Activated CD4-positive, alpha-beta memory T cell treated with anti-CD3 and anti-CD28 coated beads, Interleukin-2, amount 10 ng/mL, durations not matched to agents 7 days and 5 days (primary cell): ENCODE measurements at regions not wholly inside any gene's neighbourhood (a gene's known extent, or its start where the extent isn't known, plus 50 kb on each side); places are given as distances from the start of the nearest gene placed in this dataset.

ENCODE experiments used
- CTCF ChIA-PET: fragments of 350-600 bp; sonication (Branson Sonifier 250); formaldehyde crosslinking; loops from one replicate; lab custom pipeline; 2021; ENCODE audit warnings: antibody characterized with exemption, inconsistent platforms; lab: Charles Lee
- POLR2A ChIA-PET: fragments of 350-600 bp; sonication (Branson Sonifier 250); formaldehyde crosslinking; loops from one replicate; lab custom pipeline; 2021; ENCODE audit warnings: antibody characterized with exemption; lab: Charles Lee
- DNase-seq: peaks from one replicate; pipeline ENCODE4 v3.0.0-alpha.2; 2020
- H3K27ac Mint-ChIP-seq: one replicate; pipeline ENCODE4 v1.8.0; 2021; ENCODE audit warnings: mild to moderate bottlenecking, mixed read lengths
- H3K27me3 Mint-ChIP-seq: one replicate; pipeline ENCODE4 v1.8.0; 2021; ENCODE audit warnings: mixed read lengths
- H3K36me3 Mint-ChIP-seq: one replicate; pipeline ENCODE4 v1.8.0; 2021; ENCODE audit warnings: low read depth, mixed read lengths
- H3K4me1 Mint-ChIP-seq: one replicate; pipeline ENCODE4 v1.8.0; 2021; ENCODE audit warnings: mixed read lengths
- H3K4me3 Mint-ChIP-seq: one replicate; pipeline ENCODE4 v1.8.0; 2021; ENCODE audit warnings: mild to moderate bottlenecking, mixed read lengths
- H3K9me3 Mint-ChIP-seq: one replicate; pipeline ENCODE4 v1.8.0; 2021; ENCODE audit warnings: mixed read lengths

DNA sequence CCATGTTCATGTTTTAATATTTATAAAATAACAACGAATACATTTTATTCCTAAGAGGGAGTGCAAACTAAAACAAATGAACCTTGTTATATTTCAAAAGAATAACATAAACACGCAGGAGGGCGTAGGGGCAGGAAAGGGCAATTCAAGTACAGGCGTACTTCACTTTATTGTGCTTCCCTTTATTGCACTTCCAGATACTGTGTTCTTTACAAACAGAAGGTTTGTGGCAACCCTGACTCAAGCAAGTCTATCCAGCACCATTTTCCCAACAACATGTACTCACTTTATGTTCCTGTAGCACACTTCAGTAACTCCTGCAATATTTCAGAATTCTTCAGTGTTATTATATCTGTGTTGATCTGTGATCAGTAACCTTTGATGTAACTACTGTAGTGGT is 84.6 kb upstream of the PLEKHA5 start:
- Mint-ChIP-seq H3K36me3 (no peaks in the 10 kb centered on the region), H3K9me3 (no peaks in the 10 kb centered on the region)
- POLR2A ChIA-PET: no interaction called here

DNA sequence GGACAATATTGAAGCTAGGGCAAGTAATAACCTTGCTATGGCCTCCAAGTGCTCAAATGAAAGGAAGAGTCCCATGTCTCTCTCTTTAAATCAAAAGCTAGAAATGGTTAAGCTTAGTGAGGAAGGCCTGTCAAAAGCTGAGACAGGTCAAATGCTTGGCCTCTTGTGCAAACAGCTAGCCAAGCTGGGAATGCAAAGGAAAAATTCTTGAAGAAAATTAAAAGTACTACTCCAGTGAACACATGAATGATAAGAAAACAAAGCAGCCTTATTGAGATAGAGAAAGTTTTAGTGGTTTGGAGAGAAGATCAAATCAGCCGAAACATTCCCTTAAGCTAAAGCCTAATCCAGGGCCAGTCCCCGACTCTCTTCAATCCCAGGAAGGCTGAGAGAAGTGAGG is 84.1 kb upstream of the PLEKHA5 start:
- no peaks in the 10 kb centered on the region for H3K36me3 Mint-ChIP-seq
- no peak overlapping the region for H3K4me3 Mint-ChIP-seq
- DNase-seq: no peak
- ChIA-PET CTCF (no interaction called here), POLR2A (no interaction called here)
- H3K27me3 Mint-ChIP-seq: no peaks in the 10 kb centered on the region
- H3K4me1 Mint-ChIP-seq: peaks cover 1% of the 10 kb centered on the region
- H3K9me3 Mint-ChIP-seq: no peaks in the 10 kb centered on the region
- no peak overlapping the region for H3K27ac Mint-ChIP-seq

More for the DNA sequence above, 84.6 kb upstream of the PLEKHA5 start:
- no peak for DNase-seq
- Mint-ChIP-seq H3K4me3 (no peak overlapping the region), H3K27me3 (peaks cover 3% of the 10 kb centered on the region), H3K27ac (no peak overlapping the region), H3K4me1 (peaks cover 1% of the 10 kb centered on the region)
- CTCF ChIA-PET: no interaction called here

- Mint-ChIP-seq H3K4me3 (no peak overlapping the region), H3K27me3 (peaks cover 5% of the 10 kb centered on the region), H3K27ac (no peak overlapping the region), H3K9me3 (no peaks in the 10 kb centered on the region), H3K4me1 (peaks cover 1% of the 10 kb centered on the region), H3K36me3 (no peaks in the 10 kb centered on the region)
- POLR2A ChIA-PET: no interaction called here
- DNase-seq: no peak
- CTCF ChIA-PET: no interaction called here
Observed at GRCh38 chr12:19048943-19049342, 80.6 kb upstream of the PLEKHA5 start.

GRCh38 chr12:19052689-19053088 is 76.8 kb upstream of the PLEKHA5 start:
- H3K36me3 Mint-ChIP-seq: no peaks in the 10 kb centered on the region

DNA sequence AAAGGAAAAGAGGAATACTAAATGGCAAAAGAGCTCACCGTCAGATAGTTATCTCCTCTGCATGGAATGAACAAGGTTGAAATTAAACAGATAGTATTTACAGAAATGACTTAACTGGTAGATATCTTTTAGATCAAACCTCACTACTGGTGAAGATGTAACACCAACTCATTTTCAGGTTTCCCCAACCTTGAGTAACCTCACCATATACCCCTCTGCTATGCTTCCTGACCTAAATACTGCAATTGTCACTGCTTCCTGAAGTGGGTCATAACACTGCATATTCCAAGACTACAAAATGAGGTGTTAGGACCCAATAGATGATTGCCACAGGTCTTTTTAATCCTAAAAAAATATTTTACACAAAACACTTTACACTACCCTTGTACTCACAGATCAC is 76.3 kb upstream of the PLEKHA5 start:
- Mint-ChIP-seq H3K36me3 (no peaks in the 10 kb centered on the region), H3K9me3 (no peaks in the 10 kb centered on the region), H3K4me1 (peaks cover 1% of the 10 kb centered on the region), H3K27ac (no peak overlapping the region), H3K4me3 (no peak overlapping the region), H3K27me3 (peaks cover 7% of the 10 kb centered on the region)
- ChIA-PET POLR2A (no interaction called here), CTCF (no interaction called here)
- DNase-seq: no peak

More at GRCh38 chr12:19052689-19053088, 76.8 kb upstream of the PLEKHA5 start:
- Mint-ChIP-seq H3K4me1 (peaks cover 1% of the 10 kb centered on the region), H3K9me3 (no peaks in the 10 kb centered on the region), H3K27ac (no peak overlapping the region), H3K4me3 (no peak overlapping the region), H3K27me3 (peaks cover 7% of the 10 kb centered on the region)
- CTCF ChIA-PET: no interaction called here
- POLR2A ChIA-PET: no interaction called here
- DNase-seq: no peak

- no peaks in the 10 kb centered on the region for H3K36me3 Mint-ChIP-seq
- DNase-seq: no peak
- H3K9me3 Mint-ChIP-seq: no peaks in the 10 kb centered on the region
Observed at GRCh38 chr12:19054035-19054434, 75.5 kb upstream of the PLEKHA5 start.

DNA sequence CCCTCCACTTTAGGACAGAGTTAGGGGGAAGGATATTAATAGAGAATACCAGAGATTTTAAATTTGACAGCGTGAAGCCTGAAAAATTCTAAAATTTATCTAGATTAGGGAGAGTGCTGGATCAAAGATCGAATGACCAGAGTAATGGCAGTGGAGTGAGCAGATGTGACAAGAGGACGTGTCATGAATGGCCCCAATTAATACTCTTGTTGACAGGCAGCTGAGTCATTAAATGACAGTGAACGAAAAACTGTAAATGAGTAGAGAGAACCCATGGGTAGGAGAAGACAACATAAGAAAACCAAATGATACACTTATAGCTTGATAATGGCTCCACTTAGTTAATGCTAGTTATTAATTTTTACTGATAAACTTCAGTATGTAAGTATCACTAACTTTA is 73.9 kb upstream of the PLEKHA5 start:
- no peak overlapping the region for H3K4me3 Mint-ChIP-seq
- no peaks in the 10 kb centered on the region for H3K9me3 Mint-ChIP-seq
- no peak overlapping the region for H3K27ac Mint-ChIP-seq
- H3K36me3 Mint-ChIP-seq: no peaks in the 10 kb centered on the region
- no peaks in the 10 kb centered on the region for H3K4me1 Mint-ChIP-seq
- ChIA-PET CTCF (no interaction called here), POLR2A (no interaction called here)
- DNase-seq: no peak
- peaks cover 7% of the 10 kb centered on the region for H3K27me3 Mint-ChIP-seq

More at GRCh38 chr12:19054035-19054434, 75.5 kb upstream of the PLEKHA5 start:
- CTCF ChIA-PET: no interaction called here
- POLR2A ChIA-PET: no interaction called here
- H3K4me1 Mint-ChIP-seq: peaks cover 1% of the 10 kb centered on the region
- H3K27me3 Mint-ChIP-seq: peaks cover 7% of the 10 kb centered on the region
- H3K27ac Mint-ChIP-seq: no peak overlapping the region
- no peak overlapping the region for H3K4me3 Mint-ChIP-seq

DNA sequence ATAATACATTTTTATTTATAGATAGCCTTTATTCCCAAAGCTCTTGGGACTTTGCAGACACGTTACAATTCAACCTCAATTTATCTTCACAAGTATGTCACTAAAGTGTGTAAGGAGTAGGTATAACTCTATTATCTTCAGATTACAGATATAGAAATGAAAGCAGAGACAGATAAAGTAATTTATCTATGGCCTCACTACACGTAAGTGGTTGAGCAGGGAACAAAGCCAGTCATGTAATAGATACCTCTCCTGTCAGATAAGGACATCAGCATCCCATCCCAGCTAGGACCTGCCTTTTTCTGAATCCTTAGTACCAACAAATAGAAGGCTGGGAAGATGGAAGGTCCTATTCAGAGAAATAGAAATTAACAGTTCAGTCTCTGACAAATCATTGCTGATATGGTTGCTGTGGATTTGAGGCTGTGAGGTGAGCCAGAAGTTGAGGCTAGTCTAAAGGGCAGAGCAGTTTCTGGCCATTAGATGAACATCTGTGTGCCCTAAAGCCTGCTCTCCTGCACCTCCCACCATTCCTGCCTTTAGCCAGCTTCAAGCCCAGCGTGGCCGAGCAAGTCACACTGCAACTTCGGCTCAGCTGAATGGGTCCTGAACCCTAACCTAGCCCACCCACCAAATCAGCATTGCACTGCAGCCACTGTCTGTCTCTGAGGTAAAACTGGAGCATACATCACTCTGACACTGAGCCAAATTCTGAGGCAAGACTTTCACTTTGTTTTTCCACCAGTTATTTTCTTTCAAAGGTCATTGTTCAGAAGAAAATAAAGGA is 71.1 kb upstream of the PLEKHA5 start:
- H3K4me1 Mint-ChIP-seq: no peaks in the 10 kb centered on the region
- no peak overlapping the region for H3K27ac Mint-ChIP-seq
- ChIA-PET CTCF (no interaction called here), POLR2A (no interaction called here)
- H3K4me3 Mint-ChIP-seq: no peak overlapping the region
- H3K36me3 Mint-ChIP-seq: no peaks in the 10 kb centered on the region
- no peak for DNase-seq
- H3K27me3 Mint-ChIP-seq: peaks cover 2% of the 10 kb centered on the region
- no peaks in the 10 kb centered on the region for H3K9me3 Mint-ChIP-seq

DNA sequence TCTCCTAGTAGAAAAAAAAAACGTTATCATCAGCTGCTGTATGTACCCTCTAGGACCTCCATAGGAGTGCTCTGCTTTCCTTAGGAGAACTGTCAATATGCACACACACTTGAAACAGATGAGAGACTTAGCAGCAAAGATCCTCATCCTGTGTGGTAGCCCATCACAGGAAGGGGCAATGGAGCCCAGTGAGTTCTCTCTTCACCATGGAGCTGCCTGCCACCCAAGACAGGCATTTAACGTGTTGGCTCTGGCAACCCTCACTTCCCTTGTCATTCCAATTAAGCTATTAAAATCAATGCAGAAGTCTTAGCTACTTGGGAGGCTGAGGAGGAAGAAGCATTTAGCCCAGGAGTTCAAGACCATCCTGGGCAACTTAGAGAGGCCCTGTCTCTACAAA is 64.8 kb upstream of the PLEKHA5 start:
- no peak overlapping the region for H3K4me3 Mint-ChIP-seq
- H3K9me3 Mint-ChIP-seq: no peaks in the 10 kb centered on the region
- no peaks in the 10 kb centered on the region for H3K27me3 Mint-ChIP-seq
- CTCF ChIA-PET: interaction anchor here (0.6 kb wide), 1 partner anchor 17 kb away, joined by 3 read pairs; no protein-coding TSS in a partner anchor
- no peaks in the 10 kb centered on the region for H3K4me1 Mint-ChIP-seq
- DNase-seq: no peak
- no peaks in the 10 kb centered on the region for H3K36me3 Mint-ChIP-seq
- POLR2A ChIA-PET: no interaction called here
- H3K27ac Mint-ChIP-seq: no peak overlapping the region

DNA sequence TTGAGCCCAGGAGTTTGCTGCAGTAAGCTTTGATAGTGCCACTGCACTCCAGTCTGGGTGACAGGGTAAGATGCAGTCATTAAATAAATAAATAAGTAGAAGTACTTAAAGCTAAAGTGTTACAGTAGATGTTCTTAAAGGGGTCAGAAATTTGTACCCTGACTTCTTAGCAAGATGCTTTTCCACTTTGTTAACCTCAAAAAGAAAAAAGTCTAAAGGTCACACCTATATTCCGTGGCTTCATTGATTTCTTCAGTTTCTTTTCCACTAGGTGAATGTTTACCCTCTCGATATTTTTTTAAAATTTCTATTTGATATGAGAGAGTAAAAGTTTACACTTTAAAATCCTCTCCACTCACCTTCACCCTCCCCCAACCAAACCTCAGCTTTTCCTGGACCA is 64.3 kb upstream of the PLEKHA5 start:
- no peaks in the 10 kb centered on the region for H3K9me3 Mint-ChIP-seq
- H3K36me3 Mint-ChIP-seq: no peaks in the 10 kb centered on the region
- H3K4me3 Mint-ChIP-seq: no peak overlapping the region
- POLR2A ChIA-PET: no interaction called here
- CTCF ChIA-PET: no interaction called here
- no peak for DNase-seq
- H3K27ac Mint-ChIP-seq: no peak overlapping the region
- no peaks in the 10 kb centered on the region for H3K4me1 Mint-ChIP-seq
- no peaks in the 10 kb centered on the region for H3K27me3 Mint-ChIP-seq

GRCh38 chr12:19065871-19066270 is 63.7 kb upstream of the PLEKHA5 start:
- Mint-ChIP-seq H3K4me3 (no peak overlapping the region), H3K36me3 (no peaks in the 10 kb centered on the region), H3K27ac (no peak overlapping the region), H3K4me1 (no peaks in the 10 kb centered on the region), H3K9me3 (no peaks in the 10 kb centered on the region), H3K27me3 (no peaks in the 10 kb centered on the region)
- DNase-seq: no peak
- CTCF ChIA-PET: no interaction called here
- POLR2A ChIA-PET: no interaction called here

- Mint-ChIP-seq H3K9me3 (no peaks in the 10 kb centered on the region), H3K4me1 (no peaks in the 10 kb centered on the region), H3K27ac (no peak overlapping the region), H3K36me3 (no peaks in the 10 kb centered on the region), H3K4me3 (no peak overlapping the region), H3K27me3 (no peaks in the 10 kb centered on the region)
- CTCF ChIA-PET: no interaction called here
- no peak for DNase-seq
- POLR2A ChIA-PET: no interaction called here
Observed at GRCh38 chr12:19066475-19067001, 63.0 kb upstream of the PLEKHA5 start.

DNA sequence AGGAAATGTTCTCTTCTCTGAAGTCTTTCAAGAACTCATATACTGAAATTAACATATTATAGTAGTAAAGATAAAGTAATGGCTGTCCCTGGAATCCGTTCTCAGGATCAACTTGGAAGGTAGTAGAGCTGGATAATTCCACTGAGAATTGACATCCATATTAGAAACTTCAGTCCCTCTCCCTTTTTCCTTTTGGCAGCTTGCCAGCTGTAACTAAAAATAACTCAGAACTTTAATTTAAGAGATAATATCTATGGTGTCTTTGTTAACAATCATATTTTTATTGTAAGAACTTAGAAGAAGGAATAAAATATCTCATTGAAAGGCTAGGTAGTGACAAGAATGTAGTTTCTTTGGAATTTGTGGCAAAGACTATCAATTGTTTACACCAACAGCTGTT is 61.4 kb upstream of the PLEKHA5 start:
- POLR2A ChIA-PET: no interaction called here
- no peak overlapping the region for H3K4me3 Mint-ChIP-seq
- DNase-seq: no peak
- no peaks in the 10 kb centered on the region for H3K36me3 Mint-ChIP-seq
- CTCF ChIA-PET: no interaction called here
- no peaks in the 10 kb centered on the region for H3K27me3 Mint-ChIP-seq
- no peaks in the 10 kb centered on the region for H3K9me3 Mint-ChIP-seq
- no peaks in the 10 kb centered on the region for H3K4me1 Mint-ChIP-seq
- no peak overlapping the region for H3K27ac Mint-ChIP-seq

- ChIA-PET CTCF (no interaction called here), POLR2A (no interaction called here)
- no peak overlapping the region for H3K4me3 Mint-ChIP-seq
- no peaks in the 10 kb centered on the region for H3K4me1 Mint-ChIP-seq
- no peaks in the 10 kb centered on the region for H3K36me3 Mint-ChIP-seq
- H3K27ac Mint-ChIP-seq: no peak overlapping the region
- H3K27me3 Mint-ChIP-seq: no peaks in the 10 kb centered on the region
- no peaks in the 10 kb centered on the region for H3K9me3 Mint-ChIP-seq
- DNase-seq: no peak
Observed at GRCh38 chr12:19070341-19070740, 59.2 kb upstream of the PLEKHA5 start.
